ENCODE measurements at regions not wholly inside any gene's neighbourhood (a gene's known extent, or its start where the extent isn't known, plus 50 kb on each side); places are given as distances from the start of the nearest gene placed in this dataset.

DNA sequence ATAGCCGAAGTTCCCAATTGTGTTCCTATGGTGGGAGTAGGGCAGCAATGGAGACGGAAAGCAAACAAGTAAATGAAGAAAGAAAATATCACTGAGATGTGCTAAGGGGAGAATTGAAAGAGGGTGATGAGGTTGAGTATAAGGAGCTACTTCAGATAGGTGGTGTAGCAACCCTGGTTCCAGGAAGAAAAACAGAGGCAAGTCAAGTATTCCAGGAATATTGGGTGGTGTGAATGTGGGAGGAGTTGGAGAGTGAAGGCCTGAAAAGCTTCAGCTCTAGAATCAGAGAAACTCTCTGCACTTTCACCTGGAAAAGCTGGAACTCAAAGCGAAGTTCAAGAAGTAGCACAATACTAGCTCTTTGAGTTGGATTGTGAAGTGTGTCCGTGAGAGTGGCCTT is 342.1 kb downstream of the TLE4 start:
- TF ChIP-seq CTCF (IDR thresholded peaks at IDR 0.05) = no peak
- no peak for TF ChIP-seq EP300 (IDR thresholded peaks at IDR 0.05)
